ENCODE measurements at regions not wholly inside any gene's neighbourhood (a gene's known extent, or its start where the extent isn't known, plus 50 kb on each side); places are given as distances from the start of the nearest gene placed in this dataset.

DNA sequence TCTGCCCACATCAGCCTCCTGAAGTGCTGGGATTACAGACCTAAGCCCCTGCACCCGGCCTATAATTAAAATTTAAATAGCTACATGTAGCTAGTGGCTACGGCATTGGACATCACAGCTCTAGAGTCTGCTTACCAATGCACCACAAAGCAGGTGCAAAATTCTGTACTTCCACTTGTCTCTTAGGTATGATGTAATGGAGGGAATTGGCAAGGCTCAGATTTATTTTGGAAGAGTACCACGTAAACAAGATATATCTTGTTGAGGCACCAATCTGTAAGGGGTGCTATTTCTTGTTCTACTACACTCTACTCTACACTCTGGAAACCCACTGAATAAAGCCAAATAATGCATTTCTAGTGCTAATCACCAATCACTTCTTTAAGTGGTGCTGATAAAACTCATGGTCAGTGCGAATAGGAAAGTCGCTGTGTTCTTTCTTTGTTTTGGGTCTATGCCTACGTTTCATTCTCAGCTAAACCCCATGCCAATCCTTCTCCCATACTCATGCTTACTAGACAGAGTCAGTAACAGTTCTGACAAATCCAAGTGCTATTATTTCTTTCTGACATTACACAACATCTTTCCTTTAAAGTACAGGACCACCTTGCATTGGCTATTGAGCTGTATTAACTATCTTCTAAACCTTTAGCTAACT, 92.3 kb downstream of the GC start:
- Histone ChIP-seq H3K36me3 (ENCODE audit: low read depth, low read length) (no peaks in the 10 kb centered on the region), H3K4me1 (ENCODE audit: insufficient read depth, low read length) (no peaks in the 10 kb centered on the region), H3K4me3 (ENCODE audit: low read length) (no peak overlapping the region), H3K27ac (ENCODE audit: low read length) (no peak overlapping the region), H3K79me2 (ENCODE audit: low read length) (no peaks in the 10 kb centered on the region), H2AFZ (ENCODE audit: low read length) (no peak overlapping the region), H4K20me1 (ENCODE audit: low read length) (no peaks in the 10 kb centered on the region), H3K4me2 (ENCODE audit: low read length) (no peak overlapping the region), H3K9ac (ENCODE audit: low read length) (no peak overlapping the region), H3K9me2 (replicated peaks; ENCODE audit: low read length) (no peaks in the 10 kb centered on the region), H3K9me3 (ENCODE audit: low read length) (no peaks in the 10 kb centered on the region), H3K27me3 (ENCODE audit: low read length) (no peaks in the 10 kb centered on the region), H3F3A (ENCODE audit: low read length, unreplicated experiment) (no peaks in the 10 kb centered on the region)
- no TSS peak for BruUV-seq (replicated peaks)
- no peak for DNase-seq
- TF ChIP-seq EZH2 (IDR thresholded peaks at IDR 0.05; ENCODE audit: low read length, unreplicated experiment) (no peak), EZH2phosphoT487 (IDR thresholded peaks at IDR 0.05; ENCODE audit: borderline replicate concordance, low read length) (no peak)
- TF ChIP-seq, protein P1, sequence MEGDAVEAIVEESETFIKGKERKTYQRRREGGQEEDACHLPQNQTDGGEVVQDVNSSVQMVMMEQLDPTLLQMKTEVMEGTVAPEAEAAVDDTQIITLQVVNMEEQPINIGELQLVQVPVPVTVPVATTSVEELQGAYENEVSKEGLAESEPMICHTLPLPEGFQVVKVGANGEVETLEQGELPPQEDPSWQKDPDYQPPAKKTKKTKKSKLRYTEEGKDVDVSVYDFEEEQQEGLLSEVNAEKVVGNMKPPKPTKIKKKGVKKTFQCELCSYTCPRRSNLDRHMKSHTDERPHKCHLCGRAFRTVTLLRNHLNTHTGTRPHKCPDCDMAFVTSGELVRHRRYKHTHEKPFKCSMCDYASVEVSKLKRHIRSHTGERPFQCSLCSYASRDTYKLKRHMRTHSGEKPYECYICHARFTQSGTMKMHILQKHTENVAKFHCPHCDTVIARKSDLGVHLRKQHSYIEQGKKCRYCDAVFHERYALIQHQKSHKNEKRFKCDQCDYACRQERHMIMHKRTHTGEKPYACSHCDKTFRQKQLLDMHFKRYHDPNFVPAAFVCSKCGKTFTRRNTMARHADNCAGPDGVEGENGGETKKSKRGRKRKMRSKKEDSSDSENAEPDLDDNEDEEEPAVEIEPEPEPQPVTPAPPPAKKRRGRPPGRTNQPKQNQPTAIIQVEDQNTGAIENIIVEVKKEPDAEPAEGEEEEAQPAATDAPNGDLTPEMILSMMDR (conservative IDR thresholded peaks at IDR 0.05; ENCODE audit: low read depth, low read length), result no peak
- POLR2A ChIA-PET (ENCODE audit: unreplicated experiment), result no interaction called here
- ATAC-seq, result no peak
- CTCF ChIA-PET, result no interaction called here
- intact Hi-C loops (cut with micrococcal nuclease), result loop anchor here (2.0 kb wide), 1 partner anchor 83 kb away; no protein-coding TSS in a partner anchor

DNA sequence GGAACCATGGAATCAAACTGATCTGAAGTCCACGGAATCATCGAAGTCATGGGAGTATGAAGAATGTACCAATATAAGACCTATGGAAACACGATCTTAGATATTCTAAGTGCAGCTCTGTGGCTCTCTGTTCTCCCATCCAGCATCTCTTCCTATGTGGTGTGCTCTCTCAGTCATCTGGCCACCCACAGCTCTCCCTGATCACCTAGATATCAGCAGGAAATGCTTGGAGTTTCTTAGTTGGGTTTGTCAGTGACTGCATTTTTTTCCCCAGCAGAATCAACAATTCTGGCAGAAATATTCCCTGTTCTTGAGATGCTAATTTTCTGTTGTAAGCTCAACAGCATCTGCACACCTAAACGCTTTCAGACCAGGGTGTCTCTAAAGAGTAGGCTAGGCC, 94.1 kb downstream of the GC start:
- Histone ChIP-seq H3K36me3 (ENCODE audit: low read depth, low read length) (no peaks in the 10 kb centered on the region), H2AFZ (ENCODE audit: low read length) (peak overlapping the region; percentile 39; the same call in 1 of the 2 replicates), H3K9me3 (ENCODE audit: low read length) (no peaks in the 10 kb centered on the region), H3K9me2 (replicated peaks; ENCODE audit: low read length) (no peaks in the 10 kb centered on the region), H3K9ac (ENCODE audit: low read length) (no peak overlapping the region), H4K20me1 (ENCODE audit: low read length) (no peaks in the 10 kb centered on the region), H3K4me2 (ENCODE audit: low read length) (no peak overlapping the region), H3K79me2 (ENCODE audit: low read length) (no peaks in the 10 kb centered on the region), H3K4me3 (ENCODE audit: low read length) (no peak overlapping the region), H3K27me3 (ENCODE audit: low read length) (no peaks in the 10 kb centered on the region), H3K27ac (ENCODE audit: low read length) (no peak overlapping the region), H3K4me1 (ENCODE audit: insufficient read depth, low read length) (no peaks in the 10 kb centered on the region), H3F3A (ENCODE audit: low read length, unreplicated experiment) (no peaks in the 10 kb centered on the region)
- DNase-seq, result no peak
- ATAC-seq, result no peak
- ChIA-PET CTCF (no interaction called here), POLR2A (ENCODE audit: unreplicated experiment) (no interaction called here)
- BruUV-seq (replicated peaks), result no TSS peak
- intact Hi-C loops (cut with micrococcal nuclease), result loop anchor here (2.0 kb wide), 1 partner anchor 81 kb away; no protein-coding TSS in a partner anchor
- no peak for TF ChIP-seq EZH2 (IDR thresholded peaks at IDR 0.05; ENCODE audit: low read length, unreplicated experiment)
- TF ChIP-seq, protein P1 (conservative IDR thresholded peaks at IDR 0.05; ENCODE audit: low read depth, low read length), result no peak
- no peak for TF ChIP-seq EZH2phosphoT487 (IDR thresholded peaks at IDR 0.05; ENCODE audit: borderline replicate concordance, low read length)

DNA sequence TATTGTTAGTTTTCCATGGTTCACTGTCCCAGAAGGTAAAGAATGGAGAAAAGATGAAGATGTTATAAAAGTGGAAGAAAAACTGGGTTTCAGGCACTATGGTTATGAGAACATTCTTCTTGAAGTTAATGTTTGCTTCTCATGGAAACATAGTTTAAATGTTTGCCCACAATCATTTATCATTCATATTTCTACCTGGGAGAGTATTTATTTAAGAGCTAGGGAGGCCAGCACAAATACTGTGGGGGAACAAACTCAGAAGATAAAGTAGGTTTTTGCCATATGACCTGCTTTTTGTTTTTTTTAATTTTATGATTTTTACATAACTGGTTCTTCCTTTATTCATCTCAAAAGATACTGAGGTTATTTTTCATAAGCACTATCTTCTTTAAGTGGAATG, 96.8 kb downstream of the GC start:
- H3K36me3 ChIP-seq (ENCODE audit: low read depth, low read length), result no peaks in the 10 kb centered on the region
- no TSS peak for BruUV-seq (replicated peaks)
- TF ChIP-seq EZH2 (IDR thresholded peaks at IDR 0.05; ENCODE audit: low read length, unreplicated experiment) (no peak), EZH2phosphoT487 (IDR thresholded peaks at IDR 0.05; ENCODE audit: borderline replicate concordance, low read length) (no peak)
- TF ChIP-seq, protein P1 (conservative IDR thresholded peaks at IDR 0.05; ENCODE audit: low read depth, low read length), result no peak
- no peaks in the 10 kb centered on the region for H3K27me3 ChIP-seq (ENCODE audit: low read length)
- H4K20me1 ChIP-seq (ENCODE audit: low read length), result no peaks in the 10 kb centered on the region
- POLR2A ChIA-PET (ENCODE audit: unreplicated experiment), result no interaction called here
- no peaks in the 10 kb centered on the region for H3K9me2 ChIP-seq (replicated peaks; ENCODE audit: low read length)
- H3K27ac ChIP-seq (ENCODE audit: low read length), result no peak overlapping the region
- DNase-seq, result no peak
- H3K9ac ChIP-seq (ENCODE audit: low read length), result no peak overlapping the region
- H2AFZ ChIP-seq (ENCODE audit: low read length), result no peak overlapping the region
- H3K4me2 ChIP-seq (ENCODE audit: low read length), result no peak overlapping the region
- no peaks in the 10 kb centered on the region for H3K4me1 ChIP-seq (ENCODE audit: insufficient read depth, low read length)
- intact Hi-C loops (cut with micrococcal nuclease), result no loop called here
- CTCF ChIA-PET, result no interaction called here
- ATAC-seq, result no peak; the same call in 1 of the 2 replicates
- H3K4me3 ChIP-seq (ENCODE audit: low read length), result no peak overlapping the region
- H3F3A ChIP-seq (ENCODE audit: low read length, unreplicated experiment), result no peaks in the 10 kb centered on the region
- no peaks in the 10 kb centered on the region for H3K9me3 ChIP-seq (ENCODE audit: low read length)
- no peaks in the 10 kb centered on the region for H3K79me2 ChIP-seq (ENCODE audit: low read length)

Measured in PC-3 (cell line).